Mesodermal cell (in vitro differentiated cells): ENCODE measurements at regions not wholly inside any gene's neighbourhood (a gene's known extent, or its start where the extent isn't known, plus 50 kb on each side); places are given as distances from the start of the nearest gene placed in this dataset.

Source experiments
- H3K27ac ChIP-seq: 2 replicates; pipeline ENCODE4 v1.7.0; 2013; ENCODE audit warnings: mild to moderate bottlenecking, low read depth, low read length, moderate library complexity; ENCODE audit not compliant: severe bottlenecking
- H3K36me3 ChIP-seq: 2 replicates; pipeline ENCODE4 v1.7.1; 2013; ENCODE audit warnings: mild to moderate bottlenecking, low read length, moderate library complexity; ENCODE audit not compliant: control insufficient read depth, insufficient read depth
- H3K4me1 ChIP-seq: one replicate; pipeline ENCODE4 v1.7.1; 2013; ENCODE audit warnings: mild to moderate bottlenecking, low read length; ENCODE audit not compliant: insufficient read depth, control insufficient read depth, poor library complexity, severe bottlenecking
- H3K4me3 ChIP-seq: 2 replicates; pipeline ENCODE4 v1.7.0; 2013; ENCODE audit warnings: low read length, control low read depth, mild to moderate bottlenecking; ENCODE audit not compliant: insufficient read depth, poor library complexity, severe bottlenecking; ENCODE audit errors: extremely low read depth
- H3K9me3 ChIP-seq: 2 replicates; pipeline ENCODE4 v1.7.1; 2013; ENCODE audit warnings: mild to moderate bottlenecking, low read length, moderate library complexity; ENCODE audit not compliant: control insufficient read depth
- WGBS, 2 experiments: methylation state at CpG; one replicate each; pipeline ENCODE4 v1.1.5; 2013; ENCODE audit warnings: missing lambda C conversion rate in 2 of 2; ENCODE audit not compliant: insufficient coverage in 2 of 2; 5-methylcytosine and 5-hydroxymethylcytosine counted together

GRCh38 chr9:38160613-38161215 is 91.7 kb upstream of the SHB start:
- Histone ChIP-seq H3K9me3 (no peaks in the 10 kb centered on the region), H3K27ac (no peak overlapping the region), H3K4me1 (no peaks in the 10 kb centered on the region), H3K4me3 (no peak overlapping the region), H3K36me3 (no peaks in the 10 kb centered on the region)
- 15 to 56% methylated on average over 4 to 7 of the region's 9 CpGs for WGBS, 2 experiments

- Histone ChIP-seq H3K36me3 (no peaks in the 10 kb centered on the region), H3K4me3 (no peak overlapping the region), H3K4me1 (peaks cover 3% of the 10 kb centered on the region), H3K27ac (no peak overlapping the region), H3K9me3 (no peaks in the 10 kb centered on the region)
- WGBS, 2 experiments = 86 to 100% methylated on average over 2 of the region's 3 CpGs
These were observed 90.6 kb upstream of the SHB start for GRCh38 chr9:38159599-38159998.

- Histone ChIP-seq H3K36me3 (no peaks in the 10 kb centered on the region), H3K27ac (no peak overlapping the region), H3K4me1 (peaks cover 6% of the 10 kb centered on the region), H3K9me3 (no peaks in the 10 kb centered on the region), H3K4me3 (no peak overlapping the region)
- WGBS, 2 experiments = 88 to 89% methylated on average over 2 to 4 of the region's 4 CpGs
These were observed 89.6 kb upstream of the SHB start for GRCh38 chr9:38158628-38159027.

GRCh38 chr9:38157711-38158110 is 88.7 kb upstream of the SHB start:
- Histone ChIP-seq H3K36me3 (no peaks in the 10 kb centered on the region), H3K4me1 (peaks cover 6% of the 10 kb centered on the region), H3K27ac (no peak overlapping the region), H3K9me3 (no peaks in the 10 kb centered on the region), H3K4me3 (no peak overlapping the region)
- 55 to 78% methylated on average over 2 of the region's 2 CpGs for WGBS, 2 experiments

GRCh38 chr9:38154501-38155421 is 85.7 kb upstream of the SHB start:
- no peak overlapping the region for H3K4me3 ChIP-seq
- H3K27ac ChIP-seq = no peak overlapping the region
- no peaks in the 10 kb centered on the region for H3K36me3 ChIP-seq
- 64 to 82% methylated on average over 5 to 6 of the region's 8 CpGs for WGBS, 2 experiments
- H3K9me3 ChIP-seq = no peaks in the 10 kb centered on the region
- H3K4me1 ChIP-seq = peaks cover 6% of the 10 kb centered on the region

GRCh38 chr9:38153910-38154291 is 84.9 kb upstream of the SHB start:
- WGBS, 2 experiments = 54 to 68% methylated on average over 4 of the region's 4 CpGs
- no peak overlapping the region for H3K4me3 ChIP-seq
- H3K27ac ChIP-seq = no peak overlapping the region
- no peaks in the 10 kb centered on the region for H3K36me3 ChIP-seq
- no peaks in the 10 kb centered on the region for H3K9me3 ChIP-seq
- peaks cover 6% of the 10 kb centered on the region for H3K4me1 ChIP-seq

- no peak overlapping the region for H3K4me3 ChIP-seq
These were observed 84.3 kb upstream of the SHB start for GRCh38 chr9:38153152-38153909.

GRCh38 chr9:38149647-38150046 is 80.6 kb upstream of the SHB start:
- WGBS, 2 experiments = 83 to 87% methylated on average over 2 to 3 of the region's 3 CpGs
- no peak overlapping the region for H3K4me3 ChIP-seq
- no peaks in the 10 kb centered on the region for H3K9me3 ChIP-seq
- no peak overlapping the region for H3K27ac ChIP-seq
- peaks cover 5% of the 10 kb centered on the region for H3K4me1 ChIP-seq
- H3K36me3 ChIP-seq = no peaks in the 10 kb centered on the region

More at GRCh38 chr9:38153152-38153909, 84.3 kb upstream of the SHB start:
- Histone ChIP-seq H3K36me3 (no peaks in the 10 kb centered on the region), H3K9me3 (no peaks in the 10 kb centered on the region), H3K4me1 (peaks cover 6% of the 10 kb centered on the region), H3K27ac (no peak overlapping the region)
- WGBS, 2 experiments = 89 to 97% methylated on average over 3 of the region's 6 CpGs

- Histone ChIP-seq H3K4me3 (no peak overlapping the region), H3K27ac (no peak overlapping the region), H3K36me3 (no peaks in the 10 kb centered on the region), H3K4me1 (peaks cover 15% of the 10 kb centered on the region), H3K9me3 (no peaks in the 10 kb centered on the region)
- WGBS, 2 experiments = 92 to 96% methylated on average over 6 to 8 of the region's 8 CpGs
These were observed 77.8 kb upstream of the SHB start for GRCh38 chr9:38146844-38147243.

- 78 to 100% methylated on average over 2 of the region's 6 CpGs for WGBS, 2 experiments
These were observed 76.6 kb upstream of the SHB start for GRCh38 chr9:38145526-38146053.

More at GRCh38 chr9:38145526-38146053, 76.6 kb upstream of the SHB start:
- Histone ChIP-seq H3K36me3 (no peaks in the 10 kb centered on the region), H3K9me3 (no peaks in the 10 kb centered on the region), H3K27ac (no peak overlapping the region), H3K4me3 (no peak overlapping the region), H3K4me1 (peaks cover 22% of the 10 kb centered on the region)
